KMS-11 (cell line): ENCODE measurements at regions not wholly inside any gene's neighbourhood (a gene's known extent, or its start where the extent isn't known, plus 50 kb on each side); places are given as distances from the start of the nearest gene placed in this dataset.

Experiments
- H2AFZ ChIP-seq: fragments of 200-600 bp; sonication (generic); 2 replicates; pipeline ENCODE4 v1.6.1; 2016; ENCODE audit warnings: antibody characterized with exemption, mixed run types, low read depth
- H3K27ac ChIP-seq: fragments of 200-600 bp; sonication (generic); 2 replicates; pipeline ENCODE4 v1.6.1; 2016; ENCODE audit warnings: mild to moderate bottlenecking, mixed run types
- H3K27me3 ChIP-seq: fragments of 200-600 bp; sonication (generic); 2 replicates; pipeline ENCODE4 v1.6.1; 2017; ENCODE audit warnings: mild to moderate bottlenecking, low read depth, mixed run types, moderate library complexity; ENCODE audit not compliant: insufficient read depth
- H3K36me3 ChIP-seq: fragments of 200-600 bp; sonication (generic); 2 replicates; pipeline ENCODE4 v1.6.1; 2017; ENCODE audit warnings: mild to moderate bottlenecking, mixed run types; ENCODE audit not compliant: insufficient read depth
- H3K4me1 ChIP-seq: fragments of 200-600 bp; sonication (generic); 2 replicates; pipeline ENCODE4 v1.6.1; 2016; ENCODE audit warnings: mild to moderate bottlenecking, low read depth, mixed run types; ENCODE audit not compliant: poor library complexity, severe bottlenecking
- H3K4me2 ChIP-seq: fragments of 200-600 bp; sonication (generic); 2 replicates; pipeline ENCODE4 v1.7.0; 2016; ENCODE audit warnings: mild to moderate bottlenecking, mixed run types
- H3K4me3 ChIP-seq: fragments of 200-600 bp; sonication (generic); IDR thresholded peaks from 2 replicates; pipeline ENCODE4 v1.6.1; 2017; ENCODE audit warnings: low read depth, low read length, mixed read lengths; ENCODE audit not compliant: insufficient read depth
- H3K79me2 ChIP-seq: fragments of 200-600 bp; sonication (generic); 2 replicates; pipeline ENCODE4 v1.6.1; 2016; ENCODE audit warnings: low read depth, mixed run types; ENCODE audit not compliant: insufficient read depth
- H3K9ac ChIP-seq: fragments of 200-600 bp; sonication (generic); 2 replicates; pipeline ENCODE4 v1.6.1; 2016; ENCODE audit warnings: mild to moderate bottlenecking, mixed run types
- H4K20me1 ChIP-seq: fragments of 200-600 bp; sonication (generic); 2 replicates; pipeline ENCODE4 v1.6.1; 2016; ENCODE audit warnings: mild to moderate bottlenecking, mixed run types; ENCODE audit not compliant: insufficient read depth
- CTCF ChIP-seq: fragments of 200-600 bp; sonication (generic); conservative IDR thresholded peaks from 2 replicates; pipeline ENCODE4 v1.6.1; 2017; ENCODE audit warnings: low read depth, mild to moderate bottlenecking, antibody characterized with exemption, low read length, moderate library complexity, mixed read lengths

- no peak overlapping the region for H3K4me3 ChIP-seq
- H3K4me2 ChIP-seq = no peak overlapping the region
- 0 out of 2 replicates have a peak, but pooled peaks cover 2% of the 10 kb centered on the region for H3K36me3 ChIP-seq
- no peak for TF ChIP-seq CTCF
- H3K27me3 ChIP-seq = no peaks in the 10 kb centered on the region
- H3K9ac ChIP-seq = no peak overlapping the region
- no peak overlapping the region for H2AFZ ChIP-seq
- H4K20me1 ChIP-seq = no peaks in the 10 kb centered on the region
- no peaks in the 10 kb centered on the region for H3K4me1 ChIP-seq
- H3K27ac ChIP-seq = no peak overlapping the region
- no peaks in the 10 kb centered on the region for H3K79me2 ChIP-seq
These were observed 358.4 kb upstream of the RGS17 start for GRCh38 chr6:153489479-153489878.

GRCh38 chr6:153488267-153488666 lies 357.2 kb upstream of the RGS17 start:
- H3K27ac ChIP-seq = no peak overlapping the region
- H4K20me1 ChIP-seq = no peaks in the 10 kb centered on the region
- H3K79me2 ChIP-seq = no peaks in the 10 kb centered on the region
- no peak overlapping the region for H3K4me2 ChIP-seq
- H3K27me3 ChIP-seq = no peaks in the 10 kb centered on the region
- no peak overlapping the region for H3K9ac ChIP-seq
- no peak overlapping the region for H2AFZ ChIP-seq
- 0 out of 2 replicates have a peak, but pooled peaks cover 2% of the 10 kb centered on the region for H3K36me3 ChIP-seq
- no peak overlapping the region for H3K4me3 ChIP-seq
- H3K4me1 ChIP-seq = no peaks in the 10 kb centered on the region
- TF ChIP-seq CTCF = no peak

- no peak overlapping the region for H3K4me2 ChIP-seq
- no peaks in the 10 kb centered on the region for H3K79me2 ChIP-seq
- H4K20me1 ChIP-seq = no peaks in the 10 kb centered on the region
- no peak for TF ChIP-seq CTCF
- H3K9ac ChIP-seq = no peak overlapping the region
- no peaks in the 10 kb centered on the region for H3K36me3 ChIP-seq
- H3K27ac ChIP-seq = no peak overlapping the region
- no peak overlapping the region for H3K4me3 ChIP-seq
- H2AFZ ChIP-seq = no peak overlapping the region
- H3K27me3 ChIP-seq = no peaks in the 10 kb centered on the region
- H3K4me1 ChIP-seq = no peaks in the 10 kb centered on the region
These were observed 354.0 kb upstream of the RGS17 start for GRCh38 chr6:153485072-153485471.

- no peaks in the 10 kb centered on the region for H3K4me1 ChIP-seq
- H3K27ac ChIP-seq = no peak overlapping the region
- no peaks in the 10 kb centered on the region for H4K20me1 ChIP-seq
- no peaks in the 10 kb centered on the region for H3K27me3 ChIP-seq
- H3K9ac ChIP-seq = no peak overlapping the region
- no peak for TF ChIP-seq CTCF
- H3K4me2 ChIP-seq = no peak overlapping the region
- no peaks in the 10 kb centered on the region for H3K36me3 ChIP-seq
- H2AFZ ChIP-seq = no peak overlapping the region
- H3K4me3 ChIP-seq = no peak overlapping the region
- no peaks in the 10 kb centered on the region for H3K79me2 ChIP-seq
These were observed 353.0 kb upstream of the RGS17 start for GRCh38 chr6:153484056-153484455.

- no peak overlapping the region for H3K4me2 ChIP-seq
- no peak overlapping the region for H3K4me3 ChIP-seq
- no peaks in the 10 kb centered on the region for H3K36me3 ChIP-seq
- no peak overlapping the region for H3K27ac ChIP-seq
- no peaks in the 10 kb centered on the region for H3K4me1 ChIP-seq
- no peak overlapping the region for H3K9ac ChIP-seq
- TF ChIP-seq CTCF = no peak
- H2AFZ ChIP-seq = no peak overlapping the region
- H4K20me1 ChIP-seq = no peaks in the 10 kb centered on the region
- no peaks in the 10 kb centered on the region for H3K27me3 ChIP-seq
- H3K79me2 ChIP-seq = no peaks in the 10 kb centered on the region
These were observed 345.2 kb upstream of the RGS17 start for GRCh38 chr6:153476243-153476642.
